Fibroblast of lung (primary cell): ENCODE measurements at regions not wholly inside any gene's neighbourhood (a gene's known extent, or its start where the extent isn't known, plus 50 kb on each side); places are given as distances from the start of the nearest gene placed in this dataset.

Source experiments
- EZH2 ChIP-seq: IDR thresholded peaks from 2 replicates; pipeline ENCODE4 v1.5.1; 2012; ENCODE audit warnings: low read length, control low read depth, mild to moderate bottlenecking; ENCODE audit errors: missing control alignments
- TF ChIP-seq, protein P1 (sequence below), 2 donors: IDR thresholded peaks in 1 of 2; conservative IDR thresholded peaks in 1 of 2; 1 replicate in 1 of 2; 2 replicates in 1 of 2; pipeline ENCODE4 v1.5.1; 2011 to 2012; ENCODE audit warnings: low read length in 2 of 2, control low read depth in 1 of 2, inconsistent platforms in 1 of 2, low read depth in 1 of 2, mild to moderate bottlenecking in 1 of 2

GRCh38 chr6:30829033-30829432, 55.3 kb upstream of the DDR1 start:
- no peak for TF ChIP-seq EZH2
- TF ChIP-seq, protein P1, sequence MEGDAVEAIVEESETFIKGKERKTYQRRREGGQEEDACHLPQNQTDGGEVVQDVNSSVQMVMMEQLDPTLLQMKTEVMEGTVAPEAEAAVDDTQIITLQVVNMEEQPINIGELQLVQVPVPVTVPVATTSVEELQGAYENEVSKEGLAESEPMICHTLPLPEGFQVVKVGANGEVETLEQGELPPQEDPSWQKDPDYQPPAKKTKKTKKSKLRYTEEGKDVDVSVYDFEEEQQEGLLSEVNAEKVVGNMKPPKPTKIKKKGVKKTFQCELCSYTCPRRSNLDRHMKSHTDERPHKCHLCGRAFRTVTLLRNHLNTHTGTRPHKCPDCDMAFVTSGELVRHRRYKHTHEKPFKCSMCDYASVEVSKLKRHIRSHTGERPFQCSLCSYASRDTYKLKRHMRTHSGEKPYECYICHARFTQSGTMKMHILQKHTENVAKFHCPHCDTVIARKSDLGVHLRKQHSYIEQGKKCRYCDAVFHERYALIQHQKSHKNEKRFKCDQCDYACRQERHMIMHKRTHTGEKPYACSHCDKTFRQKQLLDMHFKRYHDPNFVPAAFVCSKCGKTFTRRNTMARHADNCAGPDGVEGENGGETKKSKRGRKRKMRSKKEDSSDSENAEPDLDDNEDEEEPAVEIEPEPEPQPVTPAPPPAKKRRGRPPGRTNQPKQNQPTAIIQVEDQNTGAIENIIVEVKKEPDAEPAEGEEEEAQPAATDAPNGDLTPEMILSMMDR (conservative IDR thresholded peaks at IDR 0.05 in 1 of 2, IDR thresholded peaks at IDR 0.05 in 1 of 2; ENCODE audit: low read depth in 1 of 2, low read length in 2 of 2), result no peak
